WTC11 (cell line): ENCODE measurements at regions not wholly inside any gene's neighbourhood (a gene's known extent, or its start where the extent isn't known, plus 50 kb on each side); places are given as distances from the start of the nearest gene placed in this dataset.

Experiments
- ATAC-seq: fragments of 200-7000 bp; cut with Tn5 transposase; 2 replicates; pipeline ENCODE4 v1.10.0; 2021; ENCODE audit warnings: mild to moderate bottlenecking, moderate library complexity
- CTCF ChIA-PET: fragments of 300-600 bp; sonication (Branson Sonifier 250); formaldehyde crosslinking; loops from one replicate; lab custom pipeline; 2021; ENCODE audit warnings: antibody characterized with exemption; lab: Charles Lee
- POLR2A ChIA-PET: fragments of 350-600 bp; sonication (Branson Sonifier 250); formaldehyde crosslinking; loops from one replicate; lab custom pipeline; 2021; ENCODE audit warnings: antibody characterized with exemption; lab: Charles Lee
- DNase-seq: peaks from one replicate; pipeline ENCODE4 v3.0.0; 2021; ENCODE audit warnings: low spot score
- H3K27ac Mint-ChIP-seq: 2 replicates; pipeline ENCODE4 v1.8.0; 2021; ENCODE audit warnings: mixed read lengths
- H3K27me3 Mint-ChIP-seq: 2 replicates; pipeline ENCODE4 v1.8.0; 2021; ENCODE audit warnings: low read depth, mild to moderate bottlenecking, moderate library complexity, mixed read lengths
- H3K36me3 Mint-ChIP-seq: 2 replicates; pipeline ENCODE4 v1.8.0; 2021; ENCODE audit warnings: mixed read lengths
- H3K4me1 Mint-ChIP-seq: 2 replicates; pipeline ENCODE4 v1.8.0; 2022; ENCODE audit warnings: mixed read lengths
- H3K4me3 Mint-ChIP-seq: 2 replicates; pipeline ENCODE4 v1.8.0; 2021; ENCODE audit warnings: mild to moderate bottlenecking, moderate library complexity, mixed read lengths
- H3K9me3 Mint-ChIP-seq: 2 replicates; pipeline ENCODE4 v1.8.0; 2021; ENCODE audit warnings: mixed read lengths
- ATF1 ChIP-seq: sonication (generic); formaldehyde crosslinking; IDR thresholded peaks from 2 replicates; pipeline ENCODE4 v1.8.1; 2023; ENCODE audit warnings: mild to moderate bottlenecking, moderate library complexity, missing genetic modification reagents
- FOXK1 ChIP-seq: sonication (generic); formaldehyde crosslinking; IDR thresholded peaks from 2 replicates; pipeline ENCODE4 v1.8.0; 2022; ENCODE audit warnings: mild to moderate bottlenecking, moderate library complexity, missing genetic modification reagents
- FOXP1 ChIP-seq: sonication (generic); formaldehyde crosslinking; IDR thresholded peaks from 2 replicates; pipeline ENCODE4 v1.8.0; 2022; ENCODE audit warnings: missing genetic modification reagents, mild to moderate bottlenecking, moderate library complexity, borderline replicate concordance
- GRHL2 ChIP-seq: fragments of 250-450 bp; sonication (Bioruptor Pico); IDR thresholded peaks from 2 replicates; pipeline ENCODE4 v1.8.0; 2022; ENCODE audit warnings: mild to moderate bottlenecking, moderate library complexity; ENCODE audit not compliant: insufficient replicate concordance, severe bottlenecking
- GTF2I ChIP-seq: fragments of 250-450 bp; sonication (Bioruptor Pico); conservative IDR thresholded peaks from 2 replicates; pipeline ENCODE4 v1.4.0; 2021; ENCODE audit warnings: mild to moderate bottlenecking
- IRF2 ChIP-seq: sonication (generic); formaldehyde crosslinking; IDR thresholded peaks from 2 replicates; pipeline ENCODE4 v1.8.0; 2022; ENCODE audit warnings: low read depth, missing genetic modification reagents, borderline replicate concordance
- NFE2L1 ChIP-seq: sonication (generic); formaldehyde crosslinking; IDR thresholded peaks from 2 replicates; pipeline ENCODE4 v1.8.1; 2023; ENCODE audit warnings: missing genetic modification reagents
- PRRX2 ChIP-seq: fragments of 250-450 bp; sonication (Bioruptor Pico); IDR thresholded peaks from 2 replicates; pipeline ENCODE4 v1.8.0; 2021; ENCODE audit warnings: mild to moderate bottlenecking
- ZBTB43 ChIP-seq: sonication (generic); formaldehyde crosslinking; IDR thresholded peaks from 2 replicates; pipeline ENCODE4 v1.8.1; 2023; ENCODE audit warnings: mild to moderate bottlenecking, missing genetic modification reagents
- ZNF232 ChIP-seq: sonication (generic); formaldehyde crosslinking; IDR thresholded peaks from 2 replicates; pipeline ENCODE4 v1.8.0; 2022; ENCODE audit warnings: mild to moderate bottlenecking, missing genetic modification reagents
- ZNF423 ChIP-seq: fragments of 250-450 bp; sonication (Bioruptor Pico); IDR thresholded peaks from 2 replicates; pipeline ENCODE4 v2.1.2; 2022; ENCODE audit warnings: mild to moderate bottlenecking, moderate library complexity
- TF ChIP-seq, protein P1 (sequence below): sonication (generic); formaldehyde crosslinking; conservative IDR thresholded peaks from 2 replicates; pipeline ENCODE4 v1.8.1; 2023; ENCODE audit warnings: mild to moderate bottlenecking, low read depth, missing genetic modification reagents, moderate library complexity
- TF ChIP-seq, protein P2 (sequence below): sonication (generic); formaldehyde crosslinking; IDR thresholded peaks from 2 replicates; pipeline ENCODE4 v1.8.1; 2023; ENCODE audit warnings: mild to moderate bottlenecking, missing genetic modification reagents, moderate library complexity
- TF ChIP-seq, protein P3 (sequence below): fragments of 200-600 bp; IDR thresholded peaks from 2 replicates; pipeline ENCODE4 v1.8.0; 2022; ENCODE audit warnings: antibody characterized with exemption
- TF ChIP-seq, protein P4 (sequence below): sonication (generic); formaldehyde crosslinking; IDR thresholded peaks from 2 replicates; pipeline ENCODE4 v1.8.0; 2023; ENCODE audit warnings: mild to moderate bottlenecking, missing genetic modification reagents
- TF ChIP-seq, protein P5 (sequence below): fragments of 250-450 bp; sonication (Bioruptor Pico); IDR thresholded peaks from 2 replicates; pipeline ENCODE4 v1.9.0; 2021; ENCODE audit warnings: mild to moderate bottlenecking

- TF ChIP-seq, protein P1, sequence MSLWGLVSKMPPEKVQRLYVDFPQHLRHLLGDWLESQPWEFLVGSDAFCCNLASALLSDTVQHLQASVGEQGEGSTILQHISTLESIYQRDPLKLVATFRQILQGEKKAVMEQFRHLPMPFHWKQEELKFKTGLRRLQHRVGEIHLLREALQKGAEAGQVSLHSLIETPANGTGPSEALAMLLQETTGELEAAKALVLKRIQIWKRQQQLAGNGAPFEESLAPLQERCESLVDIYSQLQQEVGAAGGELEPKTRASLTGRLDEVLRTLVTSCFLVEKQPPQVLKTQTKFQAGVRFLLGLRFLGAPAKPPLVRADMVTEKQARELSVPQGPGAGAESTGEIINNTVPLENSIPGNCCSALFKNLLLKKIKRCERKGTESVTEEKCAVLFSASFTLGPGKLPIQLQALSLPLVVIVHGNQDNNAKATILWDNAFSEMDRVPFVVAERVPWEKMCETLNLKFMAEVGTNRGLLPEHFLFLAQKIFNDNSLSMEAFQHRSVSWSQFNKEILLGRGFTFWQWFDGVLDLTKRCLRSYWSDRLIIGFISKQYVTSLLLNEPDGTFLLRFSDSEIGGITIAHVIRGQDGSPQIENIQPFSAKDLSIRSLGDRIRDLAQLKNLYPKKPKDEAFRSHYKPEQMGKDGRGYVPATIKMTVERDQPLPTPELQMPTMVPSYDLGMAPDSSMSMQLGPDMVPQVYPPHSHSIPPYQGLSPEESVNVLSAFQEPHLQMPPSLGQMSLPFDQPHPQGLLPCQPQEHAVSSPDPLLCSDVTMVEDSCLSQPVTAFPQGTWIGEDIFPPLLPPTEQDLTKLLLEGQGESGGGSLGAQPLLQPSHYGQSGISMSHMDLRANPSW (CRISPR knock-in tag) = no peak
- no peak for TF ChIP-seq FOXP1
Measured at GRCh38 chr2:196565106-196565765, 74.3 kb upstream of the CCDC150 start (continued).

DNA sequence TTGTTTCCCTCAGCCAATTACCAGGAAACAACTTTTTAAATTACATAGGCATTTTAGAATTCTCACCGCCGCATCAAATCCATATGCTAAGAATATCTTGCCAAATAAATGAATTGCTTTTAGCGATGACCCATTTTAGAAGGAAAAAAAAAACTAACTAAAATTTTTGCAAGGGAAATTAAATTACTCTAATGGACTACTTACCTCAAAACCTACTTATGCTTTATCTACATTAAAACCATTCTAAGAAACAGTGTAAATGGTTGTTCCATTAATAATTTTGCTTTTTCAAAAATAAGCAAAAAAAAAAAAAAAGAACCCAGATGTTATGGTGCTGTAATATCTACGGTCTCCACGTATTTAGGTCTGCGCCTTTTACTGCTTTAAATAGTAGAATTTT lies 73.5 kb upstream of the CCDC150 start:
- ChIA-PET POLR2A (interaction anchor here (0.6 to 0.7 kb wide), 2 partner anchors 965 to 1946 kb away, joined by 3 read pairs; no protein-coding TSS in a partner anchor), CTCF (interaction anchor here (0.6 kb wide), 1 partner anchor 454 kb away, joined by 3 read pairs; no protein-coding TSS in a partner anchor)
- Mint-ChIP-seq H3K36me3 (peaks cover 9% of the 10 kb centered on the region), H3K9me3 (peaks cover 17% of the 10 kb centered on the region), H3K27ac (no peak overlapping the region), H3K4me3 (no peak overlapping the region), H3K4me1 (no peaks in the 10 kb centered on the region), H3K27me3 (no peaks in the 10 kb centered on the region)
- no peak for DNase-seq
- no peak for TF ChIP-seq PRRX2 (CRISPR knock-in tag)
- TF ChIP-seq ZNF423 (CRISPR knock-in tag) = no peak
- TF ChIP-seq NFE2L1 (CRISPR knock-in tag) = no peak
- TF ChIP-seq, protein P2, sequence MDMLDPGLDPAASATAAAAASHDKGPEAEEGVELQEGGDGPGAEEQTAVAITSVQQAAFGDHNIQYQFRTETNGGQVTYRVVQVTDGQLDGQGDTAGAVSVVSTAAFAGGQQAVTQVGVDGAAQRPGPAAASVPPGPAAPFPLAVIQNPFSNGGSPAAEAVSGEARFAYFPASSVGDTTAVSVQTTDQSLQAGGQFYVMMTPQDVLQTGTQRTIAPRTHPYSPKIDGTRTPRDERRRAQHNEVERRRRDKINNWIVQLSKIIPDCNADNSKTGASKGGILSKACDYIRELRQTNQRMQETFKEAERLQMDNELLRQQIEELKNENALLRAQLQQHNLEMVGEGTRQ (CRISPR knock-in tag) = no peak
- TF ChIP-seq, protein P3, sequence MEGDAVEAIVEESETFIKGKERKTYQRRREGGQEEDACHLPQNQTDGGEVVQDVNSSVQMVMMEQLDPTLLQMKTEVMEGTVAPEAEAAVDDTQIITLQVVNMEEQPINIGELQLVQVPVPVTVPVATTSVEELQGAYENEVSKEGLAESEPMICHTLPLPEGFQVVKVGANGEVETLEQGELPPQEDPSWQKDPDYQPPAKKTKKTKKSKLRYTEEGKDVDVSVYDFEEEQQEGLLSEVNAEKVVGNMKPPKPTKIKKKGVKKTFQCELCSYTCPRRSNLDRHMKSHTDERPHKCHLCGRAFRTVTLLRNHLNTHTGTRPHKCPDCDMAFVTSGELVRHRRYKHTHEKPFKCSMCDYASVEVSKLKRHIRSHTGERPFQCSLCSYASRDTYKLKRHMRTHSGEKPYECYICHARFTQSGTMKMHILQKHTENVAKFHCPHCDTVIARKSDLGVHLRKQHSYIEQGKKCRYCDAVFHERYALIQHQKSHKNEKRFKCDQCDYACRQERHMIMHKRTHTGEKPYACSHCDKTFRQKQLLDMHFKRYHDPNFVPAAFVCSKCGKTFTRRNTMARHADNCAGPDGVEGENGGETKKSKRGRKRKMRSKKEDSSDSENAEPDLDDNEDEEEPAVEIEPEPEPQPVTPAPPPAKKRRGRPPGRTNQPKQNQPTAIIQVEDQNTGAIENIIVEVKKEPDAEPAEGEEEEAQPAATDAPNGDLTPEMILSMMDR = no peak
- TF ChIP-seq ZBTB43 = no peak
- TF ChIP-seq, protein P4, sequence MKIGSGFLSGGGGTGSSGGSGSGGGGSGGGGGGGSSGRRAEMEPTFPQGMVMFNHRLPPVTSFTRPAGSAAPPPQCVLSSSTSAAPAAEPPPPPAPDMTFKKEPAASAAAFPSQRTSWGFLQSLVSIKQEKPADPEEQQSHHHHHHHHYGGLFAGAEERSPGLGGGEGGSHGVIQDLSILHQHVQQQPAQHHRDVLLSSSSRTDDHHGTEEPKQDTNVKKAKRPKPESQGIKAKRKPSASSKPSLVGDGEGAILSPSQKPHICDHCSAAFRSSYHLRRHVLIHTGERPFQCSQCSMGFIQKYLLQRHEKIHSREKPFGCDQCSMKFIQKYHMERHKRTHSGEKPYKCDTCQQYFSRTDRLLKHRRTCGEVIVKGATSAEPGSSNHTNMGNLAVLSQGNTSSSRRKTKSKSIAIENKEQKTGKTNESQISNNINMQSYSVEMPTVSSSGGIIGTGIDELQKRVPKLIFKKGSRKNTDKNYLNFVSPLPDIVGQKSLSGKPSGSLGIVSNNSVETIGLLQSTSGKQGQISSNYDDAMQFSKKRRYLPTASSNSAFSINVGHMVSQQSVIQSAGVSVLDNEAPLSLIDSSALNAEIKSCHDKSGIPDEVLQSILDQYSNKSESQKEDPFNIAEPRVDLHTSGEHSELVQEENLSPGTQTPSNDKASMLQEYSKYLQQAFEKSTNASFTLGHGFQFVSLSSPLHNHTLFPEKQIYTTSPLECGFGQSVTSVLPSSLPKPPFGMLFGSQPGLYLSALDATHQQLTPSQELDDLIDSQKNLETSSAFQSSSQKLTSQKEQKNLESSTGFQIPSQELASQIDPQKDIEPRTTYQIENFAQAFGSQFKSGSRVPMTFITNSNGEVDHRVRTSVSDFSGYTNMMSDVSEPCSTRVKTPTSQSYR (CRISPR knock-in tag) = no peak
- TF ChIP-seq IRF2 (CRISPR knock-in tag) = no peak
- TF ChIP-seq GRHL2 = no peak
- no peak for TF ChIP-seq FOXK1 (CRISPR knock-in tag)
- TF ChIP-seq ZNF232 (CRISPR knock-in tag) = no peak
- no peak for TF ChIP-seq ATF1
- no peak for TF ChIP-seq FOXP1
- no peak for TF ChIP-seq GTF2I (CRISPR knock-in tag)
- TF ChIP-seq, protein P5, sequence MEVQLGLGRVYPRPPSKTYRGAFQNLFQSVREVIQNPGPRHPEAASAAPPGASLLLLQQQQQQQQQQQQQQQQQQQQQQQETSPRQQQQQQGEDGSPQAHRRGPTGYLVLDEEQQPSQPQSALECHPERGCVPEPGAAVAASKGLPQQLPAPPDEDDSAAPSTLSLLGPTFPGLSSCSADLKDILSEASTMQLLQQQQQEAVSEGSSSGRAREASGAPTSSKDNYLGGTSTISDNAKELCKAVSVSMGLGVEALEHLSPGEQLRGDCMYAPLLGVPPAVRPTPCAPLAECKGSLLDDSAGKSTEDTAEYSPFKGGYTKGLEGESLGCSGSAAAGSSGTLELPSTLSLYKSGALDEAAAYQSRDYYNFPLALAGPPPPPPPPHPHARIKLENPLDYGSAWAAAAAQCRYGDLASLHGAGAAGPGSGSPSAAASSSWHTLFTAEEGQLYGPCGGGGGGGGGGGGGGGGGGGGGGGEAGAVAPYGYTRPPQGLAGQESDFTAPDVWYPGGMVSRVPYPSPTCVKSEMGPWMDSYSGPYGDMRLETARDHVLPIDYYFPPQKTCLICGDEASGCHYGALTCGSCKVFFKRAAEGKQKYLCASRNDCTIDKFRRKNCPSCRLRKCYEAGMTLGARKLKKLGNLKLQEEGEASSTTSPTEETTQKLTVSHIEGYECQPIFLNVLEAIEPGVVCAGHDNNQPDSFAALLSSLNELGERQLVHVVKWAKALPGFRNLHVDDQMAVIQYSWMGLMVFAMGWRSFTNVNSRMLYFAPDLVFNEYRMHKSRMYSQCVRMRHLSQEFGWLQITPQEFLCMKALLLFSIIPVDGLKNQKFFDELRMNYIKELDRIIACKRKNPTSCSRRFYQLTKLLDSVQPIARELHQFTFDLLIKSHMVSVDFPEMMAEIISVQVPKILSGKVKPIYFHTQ (CRISPR knock-in tag) = no peak
- ATAC-seq = no peak
